ENCODE measurements at regions not wholly inside any gene's neighbourhood (a gene's known extent, or its start where the extent isn't known, plus 50 kb on each side); places are given as distances from the start of the nearest gene placed in this dataset.
"Not testable (repeated sequence)": the region's sequence is repeated elsewhere in the genome, so short reads cannot be mapped to it uniquely, and the experiment has no call there.

DNA sequence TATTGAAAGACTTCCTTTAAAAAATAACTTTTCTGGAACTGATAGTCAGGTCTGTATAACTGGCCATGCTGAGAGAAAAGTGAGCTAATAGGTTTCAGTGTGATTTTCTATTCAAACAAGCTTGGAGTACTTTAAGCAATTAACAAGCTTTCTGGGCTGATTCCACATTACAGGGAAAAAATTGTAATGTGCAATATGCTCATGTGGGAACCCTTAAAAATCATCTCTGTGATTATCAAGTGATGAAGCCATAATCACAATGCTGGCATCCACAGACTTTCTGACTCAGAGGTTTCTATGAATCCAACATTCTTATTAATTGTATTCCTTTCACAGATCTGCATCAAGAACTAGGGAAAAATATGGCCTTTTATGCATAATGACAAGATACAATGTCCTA is 212.2 kb upstream of the ACO1 start:
- DNase-seq: no peak
- in situ Hi-C loops (cut with MboI; ENCODE audit: low pct_unique_long_range_greater_than_20kb, low sequenced_read_pairs): no loop called here

DNA sequence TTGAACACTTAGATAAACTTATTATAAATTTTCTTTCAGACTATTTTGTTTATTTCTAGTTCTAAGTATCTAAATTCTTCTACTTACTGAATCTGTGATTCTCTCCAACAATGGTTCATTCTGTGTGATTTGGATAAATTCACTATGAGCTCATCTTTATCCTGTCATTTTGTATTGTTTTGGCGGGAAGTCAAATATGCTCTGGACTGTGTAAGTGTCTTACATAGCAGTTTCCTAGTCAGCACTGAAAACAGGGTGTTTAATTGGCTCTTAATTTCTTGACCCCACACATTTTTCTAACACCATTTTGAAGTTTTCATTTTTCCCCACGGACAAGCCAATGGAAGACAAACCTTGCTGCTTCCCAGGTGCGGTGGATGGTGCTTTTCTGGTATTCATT is 207.0 kb upstream of the ACO1 start:
- in situ Hi-C loops (cut with MboI; ENCODE audit: low pct_unique_long_range_greater_than_20kb, low sequenced_read_pairs): no loop called here
- DNase-seq: no peak

DNA sequence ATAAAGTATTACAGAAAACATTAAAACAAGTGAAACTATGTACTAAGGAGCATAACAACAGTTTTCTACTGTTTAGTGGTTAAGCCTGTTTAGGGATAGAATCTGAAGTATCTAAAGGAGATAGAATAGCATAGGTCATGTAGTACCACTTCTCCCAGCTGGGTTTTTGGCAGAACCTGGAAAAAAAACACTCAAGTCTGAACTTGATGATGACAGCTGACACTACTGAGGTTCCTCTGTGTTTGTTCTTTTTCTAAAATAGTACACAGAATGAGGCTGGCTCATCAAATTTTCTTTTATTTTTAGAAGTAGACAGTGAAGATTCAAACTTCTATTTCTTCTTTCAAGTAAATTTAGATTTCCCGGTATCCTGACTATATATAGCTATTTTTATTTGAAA is 203.8 kb upstream of the ACO1 start:
- in situ Hi-C loops (cut with MboI; ENCODE audit: low pct_unique_long_range_greater_than_20kb, low sequenced_read_pairs): no loop called here
- DNase-seq: no peak

GRCh38 chr9:32200241-32200640 is 184.2 kb upstream of the ACO1 start:
- DNase-seq: no peak
- in situ Hi-C loops (cut with MboI; ENCODE audit: low pct_unique_long_range_greater_than_20kb, low sequenced_read_pairs): no loop called here

DNA sequence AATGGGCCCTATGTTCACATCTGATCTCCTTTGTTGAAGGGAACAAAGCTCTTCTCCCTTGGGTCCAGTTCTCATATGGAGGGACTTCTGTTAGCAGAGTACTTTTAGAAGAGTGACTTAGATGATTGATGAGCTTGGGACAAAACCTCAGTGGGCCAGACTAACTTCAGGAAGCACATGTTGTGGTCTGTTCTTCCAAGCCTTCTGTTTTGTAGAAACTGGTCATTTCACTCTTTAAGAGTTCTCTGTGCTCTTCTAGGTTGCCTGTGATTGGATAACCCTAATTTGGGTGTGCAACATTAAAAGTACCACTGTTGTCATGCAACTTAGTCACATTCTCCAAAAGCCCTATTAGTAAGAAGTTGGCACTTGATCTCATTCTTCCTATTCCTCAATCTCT is 183.5 kb upstream of the ACO1 start:
- in situ Hi-C loops (cut with MboI; ENCODE audit: low pct_unique_long_range_greater_than_20kb, low sequenced_read_pairs): no loop called here
- DNase-seq: no peak

DNA sequence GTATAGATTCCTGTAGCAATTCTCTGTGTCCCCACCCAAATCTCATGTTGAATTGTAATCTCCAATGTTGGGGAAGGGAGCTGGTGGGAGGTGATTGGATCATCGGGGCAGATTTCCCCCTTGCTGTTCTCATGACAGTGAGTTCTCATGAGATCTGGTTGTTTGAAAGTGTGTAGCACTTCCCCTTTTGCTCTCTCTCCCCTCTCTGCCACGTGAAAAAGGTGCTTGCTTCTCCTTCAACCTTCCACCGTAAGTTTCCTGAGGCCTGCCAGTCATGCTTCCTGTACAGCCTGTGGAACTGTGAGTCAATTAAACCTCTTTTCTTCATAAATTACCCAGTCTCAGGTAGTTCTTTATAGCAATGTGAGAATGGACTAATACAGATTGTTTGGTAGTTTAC is 175.3 kb upstream of the ACO1 start:
- DNase-seq; in situ Hi-C loops (cut with MboI; ENCODE audit: low pct_unique_long_range_greater_than_20kb, low sequenced_read_pairs): not testable (repeated sequence)

- in situ Hi-C loops (cut with MboI; ENCODE audit: low pct_unique_long_range_greater_than_20kb, low sequenced_read_pairs): no loop called here
- DNase-seq: no peak
These were observed 166.2 kb upstream of the ACO1 start for GRCh38 chr9:32218100-32218767.

GRCh38 chr9:32220750-32221149 is 163.7 kb upstream of the ACO1 start:
- in situ Hi-C loops (cut with MboI; ENCODE audit: low pct_unique_long_range_greater_than_20kb, low sequenced_read_pairs): no loop called here
- DNase-seq: no peak

- no peak for DNase-seq
- in situ Hi-C loops (cut with MboI; ENCODE audit: low pct_unique_long_range_greater_than_20kb, low sequenced_read_pairs): no loop called here
These were observed 150.0 kb upstream of the ACO1 start for GRCh38 chr9:32234451-32234850.

- in situ Hi-C loops (cut with MboI; ENCODE audit: low pct_unique_long_range_greater_than_20kb, low sequenced_read_pairs): no loop called here
- no peak for DNase-seq
These were observed 137.3 kb upstream of the ACO1 start for GRCh38 chr9:32247168-32247567.

- no peak for DNase-seq
- in situ Hi-C loops (cut with MboI; ENCODE audit: low pct_unique_long_range_greater_than_20kb, low sequenced_read_pairs): no loop called here
These were observed 136.2 kb upstream of the ACO1 start for GRCh38 chr9:32248189-32248712.

DNA sequence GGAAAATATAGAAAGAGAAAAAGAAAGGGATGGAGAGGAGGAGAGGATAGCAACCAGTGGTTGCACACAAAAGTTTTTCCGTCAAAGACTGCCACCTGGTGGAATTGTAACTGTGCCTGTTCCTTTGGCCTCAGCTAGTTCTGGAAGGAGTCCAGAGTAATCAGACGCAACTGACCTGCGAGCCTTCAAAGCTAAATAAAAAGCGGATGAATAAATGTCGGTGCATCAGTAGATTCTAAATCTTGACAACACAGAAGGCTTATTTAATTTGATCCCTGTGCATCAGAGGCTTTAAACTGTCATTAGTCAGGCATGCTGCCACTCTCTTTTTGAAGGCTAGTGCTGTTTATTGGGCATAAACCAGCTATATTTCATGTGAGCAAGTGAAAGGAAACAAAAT is 132.9 kb upstream of the ACO1 start:
- in situ Hi-C loops (cut with MboI; ENCODE audit: low pct_unique_long_range_greater_than_20kb, low sequenced_read_pairs): no loop called here
- DNase-seq: peak; percentile 54

DNA sequence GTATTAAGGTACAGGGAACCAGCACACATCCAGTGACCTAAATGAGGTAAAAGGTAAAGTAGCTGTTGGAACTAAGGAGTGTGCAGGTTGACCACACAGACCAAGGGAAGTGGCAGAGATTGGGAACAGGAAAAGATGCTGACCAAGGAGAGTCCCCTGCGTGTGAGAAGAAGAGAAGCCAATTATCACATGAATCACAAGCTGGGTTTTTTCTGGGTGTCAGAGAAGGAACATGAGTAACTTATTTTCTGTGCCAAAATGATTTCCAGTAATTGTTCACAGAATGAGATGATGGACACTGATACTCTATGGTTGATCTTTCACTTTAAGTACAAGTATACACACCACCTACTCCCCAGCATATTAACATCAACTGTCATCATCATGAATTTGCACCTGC is 130.7 kb upstream of the ACO1 start:
- no peak for DNase-seq
- in situ Hi-C loops (cut with MboI; ENCODE audit: low pct_unique_long_range_greater_than_20kb, low sequenced_read_pairs): no loop called here

GRCh38 chr9:32255026-32255425 is 129.4 kb upstream of the ACO1 start:
- no peak for DNase-seq
- in situ Hi-C loops (cut with MboI; ENCODE audit: low pct_unique_long_range_greater_than_20kb, low sequenced_read_pairs): no loop called here

DNA sequence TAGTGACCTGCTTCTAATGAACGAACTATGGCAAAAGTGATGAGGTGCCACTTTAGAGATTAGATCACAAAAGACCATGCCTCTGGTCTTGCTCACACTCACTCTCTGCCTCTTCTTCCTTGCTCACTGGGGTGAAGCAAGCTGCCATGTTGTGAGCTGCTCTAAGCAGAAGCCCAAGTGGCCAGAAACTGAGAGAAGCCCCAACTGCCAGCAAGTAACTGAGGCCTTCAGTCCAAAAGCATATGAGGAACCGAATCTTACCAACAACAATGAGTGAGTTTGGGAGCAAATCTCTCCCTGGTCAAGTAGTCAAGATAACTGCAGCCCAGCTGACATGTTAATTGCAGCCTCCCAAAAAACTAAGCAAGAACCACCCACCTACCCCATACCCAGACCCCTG is 126.0 kb upstream of the ACO1 start:
- in situ Hi-C loops (cut with MboI; ENCODE audit: low pct_unique_long_range_greater_than_20kb, low sequenced_read_pairs): no loop called here
- no peak for DNase-seq

DNA sequence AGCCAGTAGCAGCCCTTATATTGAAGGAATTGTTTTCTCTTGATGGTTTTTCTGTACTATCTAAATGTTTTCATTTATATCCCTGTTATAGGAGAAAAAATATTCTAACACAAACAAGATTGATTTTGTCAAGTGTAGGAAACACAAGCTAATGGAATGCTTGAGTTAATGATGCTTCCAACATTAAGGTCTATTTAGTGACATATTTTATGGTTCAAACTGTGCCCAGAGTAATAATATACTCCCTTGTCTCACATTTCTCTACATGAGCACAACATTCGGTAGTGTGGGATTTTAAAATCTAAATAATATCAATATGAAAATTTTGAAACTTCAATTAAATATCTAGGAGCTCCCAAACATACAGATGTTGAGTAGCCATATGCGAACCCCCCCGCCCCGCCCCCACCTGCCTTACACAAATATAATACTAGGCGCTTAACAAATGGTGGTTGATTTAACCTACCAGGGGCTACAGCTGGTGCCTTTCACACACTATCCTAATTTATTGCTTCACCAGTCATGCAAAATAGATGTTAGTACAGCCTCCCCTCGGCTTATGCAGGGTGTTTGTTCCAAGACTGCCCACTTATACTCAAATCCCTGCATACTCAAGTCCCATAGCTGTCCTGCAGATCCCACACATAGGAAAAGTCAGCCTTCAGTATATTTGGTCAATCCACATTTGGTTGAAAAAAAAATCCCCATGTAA is 124.1 kb upstream of the ACO1 start:
- in situ Hi-C loops (cut with MboI; ENCODE audit: low pct_unique_long_range_greater_than_20kb, low sequenced_read_pairs): no loop called here
- DNase-seq: no peak

- in situ Hi-C loops (cut with MboI; ENCODE audit: low pct_unique_long_range_greater_than_20kb, low sequenced_read_pairs): no loop called here
These were observed 120.1 kb upstream of the ACO1 start for GRCh38 chr9:32264170-32264864.

DNA sequence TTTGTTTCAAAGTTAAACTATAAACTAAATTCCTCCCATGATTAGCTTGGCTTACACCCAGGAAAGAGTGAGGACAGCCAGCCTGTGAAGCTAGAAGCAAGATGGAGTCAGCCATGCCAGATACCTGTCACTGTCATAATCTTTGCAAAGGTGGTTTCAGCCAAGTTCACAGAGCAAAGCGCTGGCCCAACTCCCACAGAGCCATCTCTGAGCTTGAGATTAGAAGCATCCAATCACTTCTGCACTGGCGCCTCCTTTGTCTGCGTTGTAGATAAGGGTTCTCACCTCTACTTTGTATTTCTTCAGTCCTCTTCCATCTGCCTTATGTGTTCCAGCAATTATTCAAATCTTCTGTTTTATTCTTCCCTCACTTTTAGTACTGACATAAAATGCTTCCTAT is 119.4 kb upstream of the ACO1 start:
- DNase-seq: no peak
- in situ Hi-C loops (cut with MboI; ENCODE audit: low pct_unique_long_range_greater_than_20kb, low sequenced_read_pairs): no loop called here

More at GRCh38 chr9:32264170-32264864, 120.1 kb upstream of the ACO1 start:
- no peak for DNase-seq

DNA sequence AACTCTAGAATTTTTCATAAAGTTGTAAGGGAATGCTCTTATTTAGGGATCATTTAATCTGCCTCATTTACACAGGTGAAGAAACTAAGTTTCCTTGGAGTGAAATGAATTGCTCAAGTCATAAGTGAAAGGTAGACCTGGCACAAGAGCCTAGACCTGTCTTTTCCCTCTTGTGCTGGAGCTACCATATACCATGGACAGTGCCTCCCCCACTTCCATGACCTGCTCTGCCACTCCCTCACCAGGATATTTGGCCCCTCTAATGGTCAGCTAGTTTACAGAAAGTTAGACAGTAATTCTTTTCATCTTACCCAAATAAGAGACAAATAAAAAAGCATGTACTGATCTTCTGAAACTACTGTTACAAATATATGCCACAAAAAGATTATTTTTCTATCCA is 105.5 kb upstream of the ACO1 start:
- DNase-seq: no peak
- in situ Hi-C loops (cut with MboI; ENCODE audit: low pct_unique_long_range_greater_than_20kb, low sequenced_read_pairs): no loop called here

DNA sequence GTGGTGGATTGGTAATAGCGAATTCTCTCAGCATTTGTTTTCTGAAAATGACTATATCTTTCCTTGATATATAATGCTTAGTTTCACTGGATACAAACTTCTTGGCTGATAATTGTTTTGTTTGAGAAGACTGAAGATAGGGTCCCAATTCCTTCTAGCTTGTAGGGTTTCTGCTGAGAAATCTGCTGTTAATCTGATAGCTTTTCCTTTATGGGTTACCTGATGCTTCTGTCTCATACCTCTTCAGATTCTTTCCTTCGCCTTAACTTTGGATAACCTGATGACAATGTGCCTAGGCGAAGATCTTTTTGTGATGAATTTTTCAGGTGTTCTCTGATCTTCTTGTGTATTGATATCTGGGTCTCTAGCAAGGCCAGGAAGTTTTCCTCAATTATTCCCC is 94.7 kb upstream of the ACO1 start:
- in situ Hi-C loops (cut with MboI; ENCODE audit: low pct_unique_long_range_greater_than_20kb, low sequenced_read_pairs): no loop called here
- no peak for DNase-seq
